HG03460 (cell line): ENCODE measurements at regions not wholly inside any gene's neighbourhood (a gene's known extent, or its start where the extent isn't known, plus 50 kb on each side); places are given as distances from the start of the nearest gene placed in this dataset.

Experiments
- ATAC-seq: cut with Tn5 transposase; IDR thresholded peaks from one replicate; pipeline ENCODE4 v1.9.1; 2021; ENCODE audit not compliant: unreplicated experiment

GRCh38 chr16:51924744-51925143 lies 622.2 kb downstream of the TOX3 start:
- no peak for ATAC-seq

- no peak for ATAC-seq
These were observed 624.5 kb downstream of the TOX3 start for GRCh38 chr16:51922476-51922875.

- no peak for ATAC-seq
These were observed 627.2 kb downstream of the TOX3 start for GRCh38 chr16:51919736-51920135.

- no peak for ATAC-seq
These were observed 630.1 kb downstream of the TOX3 start for GRCh38 chr16:51916814-51917213.

- ATAC-seq = no peak
These were observed 630.7 kb downstream of the TOX3 start for GRCh38 chr16:51916231-51916630.

- no peak for ATAC-seq
These were observed 639.3 kb downstream of the TOX3 start for GRCh38 chr16:51907680-51908079.

- no peak for ATAC-seq
These were observed 646.6 kb downstream of the TOX3 start for GRCh38 chr16:51900221-51900780.

GRCh38 chr16:51898872-51899271 lies 648.1 kb downstream of the TOX3 start:
- ATAC-seq = no peak

GRCh38 chr16:51896013-51896412 lies 650.9 kb downstream of the TOX3 start:
- no peak for ATAC-seq

- ATAC-seq = no peak
These were observed 654.5 kb downstream of the TOX3 start for GRCh38 chr16:51892293-51893007.

GRCh38 chr16:51888534-51888933 lies 658.4 kb downstream of the TOX3 start:
- no peak for ATAC-seq

GRCh38 chr16:51888016-51888415 lies 658.9 kb downstream of the TOX3 start:
- no peak for ATAC-seq

- ATAC-seq = no peak
These were observed 660.5 kb downstream of the TOX3 start for GRCh38 chr16:51886456-51886855.

- ATAC-seq = no peak
These were observed 662.2 kb downstream of the TOX3 start for GRCh38 chr16:51884773-51885172.

- no peak for ATAC-seq
These were observed 665.2 kb downstream of the TOX3 start for GRCh38 chr16:51881731-51882130.

GRCh38 chr16:51880776-51881175 lies 666.2 kb downstream of the TOX3 start:
- no peak for ATAC-seq

GRCh38 chr16:51877686-51878085 lies 669.3 kb downstream of the TOX3 start:
- no peak for ATAC-seq

GRCh38 chr16:51876934-51877333 lies 670.0 kb downstream of the TOX3 start:
- ATAC-seq = no peak

GRCh38 chr16:51876601-51876875 lies 670.4 kb downstream of the TOX3 start:
- no peak for ATAC-seq

GRCh38 chr16:51875834-51876600 lies 670.9 kb downstream of the TOX3 start:
- no peak for ATAC-seq

- ATAC-seq = no peak
These were observed 674.4 kb downstream of the TOX3 start for GRCh38 chr16:51872524-51872923.

GRCh38 chr16:51870296-51870854 lies 676.6 kb downstream of the TOX3 start:
- no peak for ATAC-seq
